A172 (cell line): ENCODE measurements at regions not wholly inside any gene's neighbourhood (a gene's known extent, or its start where the extent isn't known, plus 50 kb on each side); places are given as distances from the start of the nearest gene placed in this dataset.
A peak's percentile ranks its signal among the peaks of the same experiment; 100 is the strongest.
"Not testable (repeated sequence)": the region's sequence is repeated elsewhere in the genome, so short reads cannot be mapped to it uniquely, and the experiment has no call there.

ENCODE experiments used
- DNase-seq: peaks from one replicate; pipeline ENCODE4 v3.0.0-alpha.2; 2015; ENCODE audit warnings: low spot score

- DNase-seq: no peak
These were observed 208.7 kb downstream of the SOX2 start for GRCh38 chr3:181920409-181920808.

- DNase-seq: no peak
These were observed 209.5 kb downstream of the SOX2 start for GRCh38 chr3:181921220-181921619.

- not testable (repeated sequence) for DNase-seq
These were observed 214.1 kb downstream of the SOX2 start for GRCh38 chr3:181925841-181926240.

GRCh38 chr3:181929501-181929900 is 217.8 kb downstream of the SOX2 start:
- no peak for DNase-seq

- DNase-seq: no peak
These were observed 218.4 kb downstream of the SOX2 start for GRCh38 chr3:181930105-181930504.

GRCh38 chr3:181932039-181932438 is 220.3 kb downstream of the SOX2 start:
- no peak for DNase-seq

GRCh38 chr3:181933052-181933618 is 221.4 kb downstream of the SOX2 start:
- no peak for DNase-seq

GRCh38 chr3:181935915-181936314 is 224.2 kb downstream of the SOX2 start:
- no peak for DNase-seq

- no peak for DNase-seq
These were observed 225.0 kb downstream of the SOX2 start for GRCh38 chr3:181936774-181937173.

GRCh38 chr3:181938580-181938979 is 226.9 kb downstream of the SOX2 start:
- not testable (repeated sequence) for DNase-seq

GRCh38 chr3:181940703-181941102 is 229.0 kb downstream of the SOX2 start:
- no peak for DNase-seq

- no peak for DNase-seq
These were observed 229.5 kb downstream of the SOX2 start for GRCh38 chr3:181941250-181941649.

GRCh38 chr3:181943285-181943684 is 231.6 kb downstream of the SOX2 start:
- no peak for DNase-seq

GRCh38 chr3:181947606-181948005 is 235.9 kb downstream of the SOX2 start:
- DNase-seq: no peak

GRCh38 chr3:181948286-181948685 is 236.6 kb downstream of the SOX2 start:
- peak; percentile 5 for DNase-seq

GRCh38 chr3:181952221-181952620 is 240.5 kb downstream of the SOX2 start:
- DNase-seq: peak; percentile 18

GRCh38 chr3:181952929-181953328 is 241.2 kb downstream of the SOX2 start:
- DNase-seq: no peak

- DNase-seq: no peak
These were observed 243.8 kb downstream of the SOX2 start for GRCh38 chr3:181955566-181955965.

- DNase-seq: no peak
These were observed 244.4 kb downstream of the SOX2 start for GRCh38 chr3:181956122-181956521.

- no peak for DNase-seq
These were observed 254.7 kb downstream of the SOX2 start for GRCh38 chr3:181966393-181966792.

- DNase-seq: no peak
These were observed 258.2 kb downstream of the SOX2 start for GRCh38 chr3:181969925-181970324.

- DNase-seq: no peak
These were observed 259.7 kb downstream of the SOX2 start for GRCh38 chr3:181971424-181971823.

GRCh38 chr3:181974198-181974597 is 262.5 kb downstream of the SOX2 start:
- peak; percentile 13 for DNase-seq

- no peak for DNase-seq
These were observed 264.8 kb downstream of the SOX2 start for GRCh38 chr3:181976526-181976925.
